Tibial nerve (tissue), 3 donors: ENCODE measurements at regions not wholly inside any gene's neighbourhood (a gene's known extent, or its start where the extent isn't known, plus 50 kb on each side); places are given as distances from the start of the nearest gene placed in this dataset.
"Not testable (repeated sequence)": the region's sequence is repeated elsewhere in the genome, so short reads cannot be mapped to it uniquely, and the experiment has no call there.

ENCODE experiments used
- POLR2A ChIP-seq, 2 donors: fragments of 450-650 bp; IDR thresholded peaks; one replicate each; pipeline ENCODE4 v1.6.1; 2017; ENCODE audit warnings: antibody characterized with exemption in 2 of 2, mild to moderate bottlenecking in 2 of 2, moderate library complexity in 2 of 2
- TF ChIP-seq, protein P1 (sequence below), 5 experiments: fragments of 200-600 bp in 3 of 5; fragments of 450-650 bp in 2 of 5; sonication (generic) in 3 of 5; IDR thresholded peaks; one replicate each; pipeline ENCODE4 v1.5.1; 2016 to 2019; ENCODE audit warnings: antibody characterized with exemption in 5 of 5, mild to moderate bottlenecking in 3 of 5, moderate library complexity in 2 of 5

DNA sequence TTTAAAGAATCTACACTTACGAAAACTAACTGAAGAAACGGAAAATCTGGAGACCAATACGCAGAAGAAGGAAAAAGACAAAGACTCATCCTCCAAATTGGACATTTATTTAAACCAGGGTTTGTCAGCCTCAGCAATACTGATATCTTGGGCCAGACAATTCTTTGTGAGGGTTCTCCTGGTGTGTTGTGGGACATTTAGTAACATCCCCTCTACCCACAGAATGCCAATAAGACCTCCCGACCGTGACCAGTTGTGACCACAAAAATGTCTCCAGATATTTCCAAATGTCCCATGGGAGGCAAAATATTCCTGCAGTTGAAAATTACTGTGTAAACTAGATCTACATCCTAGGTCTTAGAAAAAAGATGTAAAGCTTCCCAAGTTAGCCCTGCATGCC lies 50.3 kb upstream of the ZSCAN2 start:
- TF ChIP-seq POLR2A (IDR thresholded peaks at IDR 0.05), result not testable (repeated sequence)
- TF ChIP-seq, protein P1, sequence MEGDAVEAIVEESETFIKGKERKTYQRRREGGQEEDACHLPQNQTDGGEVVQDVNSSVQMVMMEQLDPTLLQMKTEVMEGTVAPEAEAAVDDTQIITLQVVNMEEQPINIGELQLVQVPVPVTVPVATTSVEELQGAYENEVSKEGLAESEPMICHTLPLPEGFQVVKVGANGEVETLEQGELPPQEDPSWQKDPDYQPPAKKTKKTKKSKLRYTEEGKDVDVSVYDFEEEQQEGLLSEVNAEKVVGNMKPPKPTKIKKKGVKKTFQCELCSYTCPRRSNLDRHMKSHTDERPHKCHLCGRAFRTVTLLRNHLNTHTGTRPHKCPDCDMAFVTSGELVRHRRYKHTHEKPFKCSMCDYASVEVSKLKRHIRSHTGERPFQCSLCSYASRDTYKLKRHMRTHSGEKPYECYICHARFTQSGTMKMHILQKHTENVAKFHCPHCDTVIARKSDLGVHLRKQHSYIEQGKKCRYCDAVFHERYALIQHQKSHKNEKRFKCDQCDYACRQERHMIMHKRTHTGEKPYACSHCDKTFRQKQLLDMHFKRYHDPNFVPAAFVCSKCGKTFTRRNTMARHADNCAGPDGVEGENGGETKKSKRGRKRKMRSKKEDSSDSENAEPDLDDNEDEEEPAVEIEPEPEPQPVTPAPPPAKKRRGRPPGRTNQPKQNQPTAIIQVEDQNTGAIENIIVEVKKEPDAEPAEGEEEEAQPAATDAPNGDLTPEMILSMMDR (IDR thresholded peaks at IDR 0.05), result not testable (repeated sequence)
